ENCODE measurements at regions not wholly inside any gene's neighbourhood (a gene's known extent, or its start where the extent isn't known, plus 50 kb on each side); places are given as distances from the start of the nearest gene placed in this dataset.
A peak's percentile ranks its signal among the peaks of the same experiment; 100 is the strongest.

DNA sequence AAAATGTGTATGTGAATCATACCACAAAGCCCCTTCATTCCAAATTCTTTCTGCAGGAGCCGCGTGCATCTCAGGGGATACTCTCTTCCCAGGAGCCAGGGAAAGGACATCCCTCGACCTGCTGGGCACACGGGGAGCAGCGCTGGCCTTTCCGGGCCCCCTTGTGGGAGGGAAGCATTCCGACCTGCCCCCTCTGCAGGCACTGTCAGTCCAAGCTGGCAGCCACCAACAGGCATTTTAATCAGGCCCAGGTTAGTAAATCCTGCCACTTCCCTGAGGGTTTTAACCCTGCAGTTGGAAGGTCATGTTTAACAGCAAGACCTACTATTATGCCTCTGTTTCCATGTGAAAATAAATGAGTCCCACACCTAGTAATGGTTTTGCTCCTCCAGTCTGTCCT, 391.5 kb downstream of the SHANK2 start:
- TF ChIP-seq, protein P1, sequence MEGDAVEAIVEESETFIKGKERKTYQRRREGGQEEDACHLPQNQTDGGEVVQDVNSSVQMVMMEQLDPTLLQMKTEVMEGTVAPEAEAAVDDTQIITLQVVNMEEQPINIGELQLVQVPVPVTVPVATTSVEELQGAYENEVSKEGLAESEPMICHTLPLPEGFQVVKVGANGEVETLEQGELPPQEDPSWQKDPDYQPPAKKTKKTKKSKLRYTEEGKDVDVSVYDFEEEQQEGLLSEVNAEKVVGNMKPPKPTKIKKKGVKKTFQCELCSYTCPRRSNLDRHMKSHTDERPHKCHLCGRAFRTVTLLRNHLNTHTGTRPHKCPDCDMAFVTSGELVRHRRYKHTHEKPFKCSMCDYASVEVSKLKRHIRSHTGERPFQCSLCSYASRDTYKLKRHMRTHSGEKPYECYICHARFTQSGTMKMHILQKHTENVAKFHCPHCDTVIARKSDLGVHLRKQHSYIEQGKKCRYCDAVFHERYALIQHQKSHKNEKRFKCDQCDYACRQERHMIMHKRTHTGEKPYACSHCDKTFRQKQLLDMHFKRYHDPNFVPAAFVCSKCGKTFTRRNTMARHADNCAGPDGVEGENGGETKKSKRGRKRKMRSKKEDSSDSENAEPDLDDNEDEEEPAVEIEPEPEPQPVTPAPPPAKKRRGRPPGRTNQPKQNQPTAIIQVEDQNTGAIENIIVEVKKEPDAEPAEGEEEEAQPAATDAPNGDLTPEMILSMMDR (IDR thresholded peaks at IDR 0.05): peak; percentile 30
- TF ChIP-seq EZH2phosphoT487 (IDR thresholded peaks at IDR 0.05) (no peak), EZH2 (IDR thresholded peaks at IDR 0.05) (no peak)

Measured in neural progenitor cell (in vitro differentiated cells).